Left lung (tissue), 4 donors: ENCODE measurements at regions not wholly inside any gene's neighbourhood (a gene's known extent, or its start where the extent isn't known, plus 50 kb on each side); places are given as distances from the start of the nearest gene placed in this dataset.
"Not testable (repeated sequence)": the region's sequence is repeated elsewhere in the genome, so short reads cannot be mapped to it uniquely, and the experiment has no call there.

ENCODE experiments used
- ATAC-seq: fragments of 200-7000 bp; cut with Tn5 transposase; one replicate; pipeline ENCODE4 v1.9.1; 2020; ENCODE audit warnings: moderate library complexity
- DNase-seq, 4 donors: peaks; one replicate each; pipeline ENCODE4 v3.0.0-alpha.2; 2013 to 2020
- H3K27ac ChIP-seq, 2 donors: fragments of 200-600 bp; sonication (generic) in 1 of 2; one replicate each; pipeline versions ENCODE4 v1.5.0 to v1.8.0; 2020 to 2021
- H3K27me3 ChIP-seq, 2 donors: fragments of 200-600 bp; sonication (generic) in 1 of 2; one replicate each; pipeline versions ENCODE4 v1.5.0 to v1.8.0; 2020 to 2021
- H3K36me3 ChIP-seq, 2 donors: fragments of 200-600 bp; sonication (generic) in 1 of 2; one replicate each; pipeline versions ENCODE4 v1.5.0 to v1.8.0; 2020 to 2021
- H3K4me1 ChIP-seq, 2 donors: fragments of 200-600 bp; one replicate each; pipeline ENCODE4 v1.8.0; 2021
- H3K4me3 ChIP-seq, 2 donors: fragments of 200-600 bp; sonication (generic) in 1 of 2; one replicate each; pipeline versions ENCODE4 v1.5.0 to v1.8.0; 2020 to 2021; ENCODE audit warnings: mild to moderate bottlenecking in 1 of 2
- H3K9me3 ChIP-seq, 2 donors: fragments of 200-600 bp; sonication (generic) in 1 of 2; one replicate each; pipeline versions ENCODE4 v1.5.0 to v1.8.0; 2020 to 2021
- CTCF ChIP-seq, 2 donors: fragments of 200-600 bp; sonication (generic) in 1 of 2; IDR thresholded peaks; one replicate each; pipeline versions ENCODE4 v1.5.0 to v1.8.0; 2021; ENCODE audit warnings: antibody characterized with exemption in 2 of 2
- intact Hi-C, 2 donors: fragments of 100-400 bp; cut with DNase I; formaldehyde crosslinking; loops; one replicate each; pipeline versions ENCODE4 v1.11.2 to v1.14.2; 2022
- donor health status: DM: no; HTN: yes; CAD: no.
- donor health status: DM: no; HTN: no; CAD: no.

GRCh38 chr12:86945685-86946196 is 689.5 kb upstream of the MGAT4C start:
- Histone ChIP-seq H3K9me3 (no peaks in the 10 kb centered on the region), H3K27me3 (no peaks in the 10 kb centered on the region), H3K4me3 (no peak overlapping the region), H3K27ac (no peak overlapping the region), H3K36me3 (no peaks in the 10 kb centered on the region), H3K4me1 (no peaks in the 10 kb centered on the region)
- no peak for DNase-seq
- no peak for ATAC-seq
- intact Hi-C loops: no loop called here
- no peak for TF ChIP-seq CTCF (IDR thresholded peaks at IDR 0.05)

- H3K4me1 ChIP-seq, H3K4me3 ChIP-seq, H3K27me3 ChIP-seq, DNase-seq, H3K27ac ChIP-seq, ATAC-seq, H3K36me3 ChIP-seq, intact Hi-C loops, H3K9me3 ChIP-seq: not testable (repeated sequence)
Observed at GRCh38 chr12:86944197-86944819, 688.1 kb upstream of the MGAT4C start.

- no peaks in the 10 kb centered on the region for H3K36me3 ChIP-seq
- no peak for DNase-seq
- no peak overlapping the region for H3K4me3 ChIP-seq
- no peaks in the 10 kb centered on the region for H3K4me1 ChIP-seq
- no peak for TF ChIP-seq CTCF (IDR thresholded peaks at IDR 0.05)
- no peaks in the 10 kb centered on the region for H3K9me3 ChIP-seq
- no peak for ATAC-seq
- no peak overlapping the region for H3K27ac ChIP-seq
- intact Hi-C loops: no loop called here
- no peaks in the 10 kb centered on the region for H3K27me3 ChIP-seq
Observed at GRCh38 chr12:86931714-86932113, 675.5 kb upstream of the MGAT4C start.

GRCh38 chr12:86929962-86930361 is 673.8 kb upstream of the MGAT4C start:
- no peak for TF ChIP-seq CTCF (IDR thresholded peaks at IDR 0.05)
- Histone ChIP-seq H3K4me3 (no peak overlapping the region), H3K9me3 (no peaks in the 10 kb centered on the region), H3K36me3 (no peaks in the 10 kb centered on the region), H3K27me3 (no peaks in the 10 kb centered on the region), H3K27ac (no peak overlapping the region), H3K4me1 (no peaks in the 10 kb centered on the region)
- DNase-seq: no peak
- no peak for ATAC-seq
- intact Hi-C loops: no loop called here

GRCh38 chr12:86917121-86917520 is 660.9 kb upstream of the MGAT4C start:
- DNase-seq (no peak), ATAC-seq (no peak)

More at GRCh38 chr12:86917121-86917520, 660.9 kb upstream of the MGAT4C start:
- H3K4me1 ChIP-seq: no peaks in the 10 kb centered on the region
- no peak overlapping the region for H3K4me3 ChIP-seq
- H3K27ac ChIP-seq: no peak overlapping the region
- intact Hi-C loops: no loop called here
- no peaks in the 10 kb centered on the region for H3K9me3 ChIP-seq
- H3K27me3 ChIP-seq: no peaks in the 10 kb centered on the region
- H3K36me3 ChIP-seq: no peaks in the 10 kb centered on the region
- TF ChIP-seq CTCF (IDR thresholded peaks at IDR 0.05): no peak
